ENCODE measurements at regions not wholly inside any gene's neighbourhood (a gene's known extent, or its start where the extent isn't known, plus 50 kb on each side); places are given as distances from the start of the nearest gene placed in this dataset.

DNA sequence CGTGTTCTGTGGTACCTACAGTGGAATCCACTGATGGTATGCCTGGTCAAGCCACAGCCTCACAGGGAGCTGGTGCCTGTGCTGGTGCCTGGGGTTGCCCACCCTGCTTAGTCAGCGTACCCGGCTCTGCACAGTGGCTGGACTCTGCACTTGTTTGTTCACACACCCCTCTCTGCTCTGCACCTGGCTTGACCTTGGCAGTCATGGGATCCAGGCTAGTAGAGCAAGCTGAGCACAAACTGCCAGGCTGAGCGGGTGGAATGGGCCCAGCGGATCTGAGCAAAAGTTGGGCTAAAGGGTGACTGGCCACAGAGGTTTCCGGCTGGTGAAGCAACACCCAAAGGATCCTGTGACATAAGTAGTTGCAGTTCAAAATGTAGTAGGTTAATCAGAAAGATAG is 163.5 kb downstream of the CDH19 start:
- no peaks in the 10 kb centered on the region for H3K27me3 ChIP-seq
- no peak overlapping the region for H3K27ac ChIP-seq
- WGBS, 2 donors: 88 to 97% methylated on average over 3 to 6 of the region's 6 CpGs
- TF ChIP-seq, protein P1, sequence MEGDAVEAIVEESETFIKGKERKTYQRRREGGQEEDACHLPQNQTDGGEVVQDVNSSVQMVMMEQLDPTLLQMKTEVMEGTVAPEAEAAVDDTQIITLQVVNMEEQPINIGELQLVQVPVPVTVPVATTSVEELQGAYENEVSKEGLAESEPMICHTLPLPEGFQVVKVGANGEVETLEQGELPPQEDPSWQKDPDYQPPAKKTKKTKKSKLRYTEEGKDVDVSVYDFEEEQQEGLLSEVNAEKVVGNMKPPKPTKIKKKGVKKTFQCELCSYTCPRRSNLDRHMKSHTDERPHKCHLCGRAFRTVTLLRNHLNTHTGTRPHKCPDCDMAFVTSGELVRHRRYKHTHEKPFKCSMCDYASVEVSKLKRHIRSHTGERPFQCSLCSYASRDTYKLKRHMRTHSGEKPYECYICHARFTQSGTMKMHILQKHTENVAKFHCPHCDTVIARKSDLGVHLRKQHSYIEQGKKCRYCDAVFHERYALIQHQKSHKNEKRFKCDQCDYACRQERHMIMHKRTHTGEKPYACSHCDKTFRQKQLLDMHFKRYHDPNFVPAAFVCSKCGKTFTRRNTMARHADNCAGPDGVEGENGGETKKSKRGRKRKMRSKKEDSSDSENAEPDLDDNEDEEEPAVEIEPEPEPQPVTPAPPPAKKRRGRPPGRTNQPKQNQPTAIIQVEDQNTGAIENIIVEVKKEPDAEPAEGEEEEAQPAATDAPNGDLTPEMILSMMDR (IDR thresholded peaks at IDR 0.05): no peak
- TF ChIP-seq POLR2A (IDR thresholded peaks at IDR 0.05): no peak
- no peak for TF ChIP-seq EP300 (IDR thresholded peaks at IDR 0.05)
- no peak for TF ChIP-seq POLR2AphosphoS5 (IDR thresholded peaks at IDR 0.05)
- no peak overlapping the region for H3K4me3 ChIP-seq
- no peaks in the 10 kb centered on the region for H3K4me1 ChIP-seq
- DNase-seq (peak in 1 of 2 donors; percentile 33), ATAC-seq (ENCODE audit: low FRiP score in 2 of 2) (no peak)
- no peaks in the 10 kb centered on the region for H3K36me3 ChIP-seq
- H3K9me3 ChIP-seq: no peaks in the 10 kb centered on the region

DNA sequence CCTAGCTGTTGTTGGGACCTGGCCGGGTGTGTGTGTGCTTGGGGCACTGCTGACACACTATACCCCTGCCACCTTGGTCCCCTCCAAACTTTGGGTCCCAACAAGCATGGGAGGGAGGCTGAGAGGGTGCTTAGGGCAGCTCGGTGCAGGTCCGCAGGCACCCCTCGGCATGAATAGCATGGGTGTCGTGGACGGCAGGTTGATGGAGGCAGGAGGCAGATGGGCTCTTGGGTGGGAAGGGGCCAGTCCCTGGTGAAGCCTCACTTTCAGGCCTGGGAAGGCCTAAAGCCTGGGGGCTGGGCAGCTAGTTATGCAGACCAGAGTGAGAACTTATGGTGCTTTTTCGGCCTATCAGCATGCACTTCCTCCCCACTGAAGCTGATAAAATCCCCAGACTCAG is 164.2 kb downstream of the CDH19 start:
- no peak overlapping the region for H3K27ac ChIP-seq
- ATAC-seq (ENCODE audit: low FRiP score in 2 of 2): peak; percentile 28 to 49

DNA sequence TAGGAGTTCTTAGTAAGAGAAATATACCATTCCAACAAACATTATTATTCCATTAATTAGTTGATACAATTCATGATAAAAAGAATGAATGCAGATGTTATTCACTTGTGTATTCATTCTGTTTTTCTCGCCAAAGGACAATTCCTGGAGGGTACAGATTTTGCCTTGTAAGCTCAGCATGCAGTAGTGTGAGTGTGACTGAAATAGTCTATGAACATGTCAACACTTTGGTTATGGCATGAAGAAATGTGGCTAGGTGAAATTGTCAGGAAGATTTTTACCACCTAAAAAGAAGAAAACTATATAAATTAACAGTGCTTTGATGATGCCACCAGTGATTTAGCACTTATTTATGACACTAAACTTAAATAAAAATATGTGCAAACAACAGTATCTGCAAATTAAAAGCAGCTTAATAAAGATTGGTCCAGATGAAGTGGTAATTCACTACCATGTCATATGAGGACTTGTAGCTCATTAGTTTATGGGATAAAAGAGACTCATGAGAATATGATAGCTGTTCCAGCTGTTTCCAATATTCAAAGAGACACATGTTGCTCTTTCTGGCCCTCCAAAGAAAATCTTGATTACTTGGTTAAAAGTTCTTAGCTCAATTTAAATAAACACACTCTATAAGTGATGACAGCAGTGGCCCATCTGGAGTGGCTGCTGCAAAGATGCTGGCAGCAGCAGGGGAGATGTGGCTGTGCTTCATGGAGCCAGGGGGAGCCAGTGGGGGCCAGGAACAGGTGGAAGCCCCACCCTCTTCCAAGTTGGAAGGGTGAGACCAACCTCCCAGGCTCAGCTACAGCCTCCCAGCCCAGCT is 165.0 kb downstream of the CDH19 start:
- no peaks in the 10 kb centered on the region for H3K36me3 ChIP-seq
- 47 to 60% methylated on average over 1 of the region's 1 CpG for WGBS, 2 donors
- no peak overlapping the region for H3K27ac ChIP-seq
- H3K9me3 ChIP-seq: no peaks in the 10 kb centered on the region
- no peaks in the 10 kb centered on the region for H3K27me3 ChIP-seq
- TF ChIP-seq, protein P1 (IDR thresholded peaks at IDR 0.05): no peak
- no peak for TF ChIP-seq POLR2A (IDR thresholded peaks at IDR 0.05)
- ATAC-seq (ENCODE audit: low FRiP score in 2 of 2): peak in 1 of 2 donors; percentile 14
- DNase-seq: peak in 1 of 2 donors; percentile 13
- no peaks in the 10 kb centered on the region for H3K4me1 ChIP-seq
- no peak overlapping the region for H3K4me3 ChIP-seq

More for the DNA sequence above, 164.2 kb downstream of the CDH19 start:
- H3K4me1 ChIP-seq: no peaks in the 10 kb centered on the region
- H3K27me3 ChIP-seq: no peaks in the 10 kb centered on the region
- WGBS, 2 donors: 92 to 93% methylated on average over 7 of the region's 7 CpGs
- no peak overlapping the region for H3K4me3 ChIP-seq
- DNase-seq: peak in 1 of 2 donors; percentile 25
- no peaks in the 10 kb centered on the region for H3K36me3 ChIP-seq
- H3K9me3 ChIP-seq: no peaks in the 10 kb centered on the region
- TF ChIP-seq POLR2A (IDR thresholded peaks at IDR 0.05) (no peak), EP300 (IDR thresholded peaks at IDR 0.05) (no peak), POLR2AphosphoS5 (IDR thresholded peaks at IDR 0.05) (no peak)
- TF ChIP-seq, protein P1 (IDR thresholded peaks at IDR 0.05): no peak

DNA sequence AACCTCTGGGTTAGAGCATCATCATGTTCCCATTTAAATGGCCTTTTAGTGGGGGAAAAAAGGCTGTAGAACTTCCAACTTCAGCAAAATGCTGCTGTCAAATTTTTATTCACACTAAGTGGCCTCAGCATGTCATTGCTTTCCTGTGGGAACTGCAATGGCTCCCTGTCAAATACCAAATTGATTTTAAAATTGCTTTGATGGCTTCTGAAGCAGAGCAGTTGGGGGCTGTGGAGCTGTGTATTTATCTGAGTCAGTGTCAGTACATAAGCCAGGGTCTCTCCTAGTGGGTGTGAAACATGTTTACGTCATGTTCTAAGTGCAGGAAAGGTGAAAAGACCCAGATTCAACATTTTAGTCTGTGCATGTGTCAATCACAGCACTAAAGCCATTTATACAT is 171.3 kb downstream of the CDH19 start:
- no peak for ATAC-seq (ENCODE audit: low FRiP score in 2 of 2)
- Histone ChIP-seq H3K4me1 (no peaks in the 10 kb centered on the region), H3K9me3 (no peaks in the 10 kb centered on the region), H3K27me3 (no peaks in the 10 kb centered on the region), H3K4me3 (no peak overlapping the region), H3K36me3 (no peaks in the 10 kb centered on the region), H3K27ac (no peak overlapping the region)
- 65 to 85% methylated on average over 1 of the region's 1 CpG for WGBS, 2 donors
- DNase-seq: no peak
- no peak for TF ChIP-seq POLR2A (IDR thresholded peaks at IDR 0.05)

DNA sequence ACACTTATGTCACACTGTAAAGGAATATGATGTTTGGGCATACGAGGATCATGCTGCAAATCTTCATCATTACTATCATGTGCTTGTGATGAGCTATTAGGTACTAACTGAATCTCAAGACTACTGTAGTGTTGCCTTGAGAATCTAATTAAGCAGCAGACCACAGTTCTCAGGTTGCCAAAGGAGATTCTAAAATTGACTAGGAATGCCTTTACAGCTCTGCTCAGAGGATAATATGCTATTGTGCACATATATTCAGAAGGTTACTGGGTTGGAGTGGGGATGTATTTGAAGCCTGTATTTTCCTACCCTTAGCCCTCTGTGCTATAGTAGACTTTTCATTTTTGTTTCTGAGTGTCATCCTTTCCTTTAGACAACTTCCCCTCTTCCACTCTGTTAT is 175.1 kb downstream of the CDH19 start:
- ATAC-seq (ENCODE audit: low FRiP score in 2 of 2): no peak
- H3K27ac ChIP-seq: no peak overlapping the region
- WGBS, 2 donors: 68 to 87% methylated on average over 1 of the region's 1 CpG
- no peaks in the 10 kb centered on the region for H3K27me3 ChIP-seq
- H3K9me3 ChIP-seq: no peaks in the 10 kb centered on the region
- TF ChIP-seq, protein P1 (IDR thresholded peaks at IDR 0.05): no peak
- TF ChIP-seq POLR2AphosphoS5 (IDR thresholded peaks at IDR 0.05): no peak
- TF ChIP-seq POLR2A (IDR thresholded peaks at IDR 0.05): no peak
- no peak for TF ChIP-seq EP300 (IDR thresholded peaks at IDR 0.05)
- no peaks in the 10 kb centered on the region for H3K4me1 ChIP-seq
- no peak overlapping the region for H3K4me3 ChIP-seq
- no peaks in the 10 kb centered on the region for H3K36me3 ChIP-seq
- DNase-seq: no peak
